ENCODE measurements at regions not wholly inside any gene's neighbourhood (a gene's known extent, or its start where the extent isn't known, plus 50 kb on each side); places are given as distances from the start of the nearest gene placed in this dataset.
"Not testable (repeated sequence)": the region's sequence is repeated elsewhere in the genome, so short reads cannot be mapped to it uniquely, and the experiment has no call there.

- no peak for DNase-seq (ENCODE audit: low read depth)
- TF ChIP-seq, protein P1, sequence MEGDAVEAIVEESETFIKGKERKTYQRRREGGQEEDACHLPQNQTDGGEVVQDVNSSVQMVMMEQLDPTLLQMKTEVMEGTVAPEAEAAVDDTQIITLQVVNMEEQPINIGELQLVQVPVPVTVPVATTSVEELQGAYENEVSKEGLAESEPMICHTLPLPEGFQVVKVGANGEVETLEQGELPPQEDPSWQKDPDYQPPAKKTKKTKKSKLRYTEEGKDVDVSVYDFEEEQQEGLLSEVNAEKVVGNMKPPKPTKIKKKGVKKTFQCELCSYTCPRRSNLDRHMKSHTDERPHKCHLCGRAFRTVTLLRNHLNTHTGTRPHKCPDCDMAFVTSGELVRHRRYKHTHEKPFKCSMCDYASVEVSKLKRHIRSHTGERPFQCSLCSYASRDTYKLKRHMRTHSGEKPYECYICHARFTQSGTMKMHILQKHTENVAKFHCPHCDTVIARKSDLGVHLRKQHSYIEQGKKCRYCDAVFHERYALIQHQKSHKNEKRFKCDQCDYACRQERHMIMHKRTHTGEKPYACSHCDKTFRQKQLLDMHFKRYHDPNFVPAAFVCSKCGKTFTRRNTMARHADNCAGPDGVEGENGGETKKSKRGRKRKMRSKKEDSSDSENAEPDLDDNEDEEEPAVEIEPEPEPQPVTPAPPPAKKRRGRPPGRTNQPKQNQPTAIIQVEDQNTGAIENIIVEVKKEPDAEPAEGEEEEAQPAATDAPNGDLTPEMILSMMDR (IDR thresholded peaks at IDR 0.05; ENCODE audit: insufficient read depth, low read length): no peak
- H3K4me3 ChIP-seq (ENCODE audit: low read depth, low read length): no peak overlapping the region
These were observed 67.3 kb upstream of the WDR11 start for GRCh38 chr10:120783867-120784266.

DNA sequence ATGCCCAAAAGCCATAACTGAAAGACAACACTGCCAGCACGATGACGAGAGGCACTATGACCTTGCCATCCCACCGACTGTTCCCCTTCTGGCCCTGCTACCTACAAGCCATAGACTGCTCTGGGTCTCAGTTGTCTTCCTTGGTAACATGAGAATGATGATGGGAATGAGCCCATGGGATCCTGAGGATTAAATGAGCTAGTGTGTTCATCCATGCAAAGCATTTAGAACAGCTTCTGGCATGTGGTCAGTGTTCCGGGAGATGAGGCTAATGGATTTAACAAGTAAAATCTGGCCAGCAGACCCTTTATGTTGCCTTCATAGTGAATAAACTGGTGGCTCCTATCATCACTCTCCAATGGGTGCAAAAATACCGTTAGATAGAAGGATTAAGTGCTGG, 62.4 kb upstream of the WDR11 start:
- no peak overlapping the region for H3K4me3 ChIP-seq (ENCODE audit: low read depth, low read length)
- no peak for DNase-seq (ENCODE audit: low read depth)
- TF ChIP-seq, protein P1 (IDR thresholded peaks at IDR 0.05; ENCODE audit: insufficient read depth, low read length): no peak

DNA sequence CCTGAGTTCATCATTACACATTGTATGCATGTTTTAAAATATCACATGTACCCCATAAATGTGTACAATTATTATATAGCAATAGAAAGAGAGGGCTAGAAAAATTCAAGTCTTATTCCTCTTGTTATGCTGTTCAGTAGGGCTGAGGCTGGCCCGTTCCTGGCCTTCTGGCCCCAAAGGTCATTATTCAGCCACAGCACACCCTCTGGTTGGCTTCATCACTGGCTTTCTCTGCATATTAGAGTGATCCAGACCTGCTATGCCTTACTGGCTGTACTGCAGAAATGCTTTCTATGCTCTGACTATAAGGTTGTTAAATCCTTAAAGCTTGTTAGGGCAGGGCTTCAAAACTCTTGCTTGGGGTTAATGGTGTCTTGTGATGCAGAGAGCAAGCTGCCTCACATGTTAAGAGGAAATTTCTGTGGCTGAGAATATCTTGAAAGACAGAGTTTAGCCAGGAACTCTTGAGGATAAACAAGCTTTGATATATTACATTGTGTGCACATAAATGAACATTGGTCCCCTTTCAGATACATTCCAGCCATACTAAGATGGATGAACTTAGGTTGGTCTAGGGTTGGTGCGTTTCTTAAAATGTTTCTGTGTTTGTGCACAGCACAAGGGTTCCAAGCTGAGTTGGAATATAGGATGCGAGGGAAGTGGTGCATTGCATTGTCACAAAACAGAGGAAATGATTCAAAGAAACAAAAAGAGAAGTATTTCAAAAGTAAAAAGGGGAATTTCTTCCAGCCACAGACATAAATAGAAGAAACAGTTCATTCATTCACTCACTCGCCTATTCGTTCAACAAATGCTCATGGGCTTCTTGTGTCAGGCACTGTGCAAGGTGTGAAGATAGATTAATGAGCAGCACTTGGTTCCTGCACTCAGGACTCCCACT, 61.6 kb upstream of the WDR11 start:
- H3K4me3 ChIP-seq (ENCODE audit: low read depth, low read length): no peak overlapping the region
- TF ChIP-seq, protein P1 (IDR thresholded peaks at IDR 0.05; ENCODE audit: insufficient read depth, low read length): no peak
- DNase-seq (ENCODE audit: low read depth): no peak

- H3K4me3 ChIP-seq (ENCODE audit: low read depth, low read length): no peak overlapping the region
- no peak for DNase-seq (ENCODE audit: low read depth)
- TF ChIP-seq, protein P1 (IDR thresholded peaks at IDR 0.05; ENCODE audit: insufficient read depth, low read length): no peak
These were observed 59.8 kb upstream of the WDR11 start for GRCh38 chr10:120791316-120791715.

DNA sequence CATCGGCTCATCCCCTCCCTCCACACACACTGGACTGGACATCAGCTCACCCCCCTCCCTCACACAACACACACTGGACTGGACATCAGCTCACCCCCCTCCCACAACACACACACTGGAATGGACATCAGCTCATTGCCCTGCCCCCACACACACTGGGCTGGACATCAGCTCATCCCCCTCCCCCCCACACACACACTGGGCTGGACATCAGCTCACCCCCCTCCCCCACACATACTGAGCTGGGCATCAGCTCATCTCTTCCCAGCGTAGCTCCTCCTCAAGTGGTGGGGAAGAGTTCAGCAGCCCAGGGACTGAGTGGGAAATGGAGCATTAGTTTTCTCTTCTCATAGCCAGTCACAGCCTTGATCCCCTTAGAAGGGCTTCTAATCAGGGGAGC, 58.1 kb upstream of the WDR11 start:
- TF ChIP-seq, protein P1 (IDR thresholded peaks at IDR 0.05; ENCODE audit: insufficient read depth, low read length): no peak
- no peak overlapping the region for H3K4me3 ChIP-seq (ENCODE audit: low read depth, low read length)
- DNase-seq (ENCODE audit: low read depth): no peak

GRCh38 chr10:120794390-120794789, 56.8 kb upstream of the WDR11 start:
- TF ChIP-seq, protein P1 (IDR thresholded peaks at IDR 0.05; ENCODE audit: insufficient read depth, low read length): no peak

DNA sequence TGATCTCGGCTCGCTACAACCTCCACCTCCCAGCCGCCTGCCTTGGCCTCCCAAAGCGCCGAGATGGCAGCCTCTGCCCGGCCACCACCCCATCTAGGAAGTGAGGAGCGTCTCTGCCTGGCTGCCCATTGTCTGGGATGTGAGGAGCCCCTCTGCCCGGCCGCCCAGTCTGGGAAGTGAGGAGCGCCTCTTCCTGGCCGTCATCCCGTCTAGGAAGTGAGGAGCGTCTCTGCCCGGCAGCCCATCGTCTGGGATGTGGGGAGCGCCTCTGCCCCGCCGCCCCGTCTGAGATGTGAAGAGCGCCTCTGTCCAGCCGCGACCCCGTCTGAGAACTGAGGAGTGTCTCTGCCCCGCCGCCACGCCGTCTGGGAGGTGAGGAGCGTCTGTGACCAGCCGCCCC, 52.9 kb upstream of the WDR11 start:
- H3K4me3 ChIP-seq (ENCODE audit: low read depth, low read length); DNase-seq (ENCODE audit: low read depth): not testable (repeated sequence)

More at GRCh38 chr10:120794390-120794789, 56.8 kb upstream of the WDR11 start:
- no peak overlapping the region for H3K4me3 ChIP-seq (ENCODE audit: low read depth, low read length)
- DNase-seq (ENCODE audit: low read depth): no peak

All from fibroblast of the aortic adventitia (primary cell).